Neural cell (in vitro differentiated cells): ENCODE measurements at regions not wholly inside any gene's neighbourhood (a gene's known extent, or its start where the extent isn't known, plus 50 kb on each side); places are given as distances from the start of the nearest gene placed in this dataset.

Experiments
- CTCF ChIP-seq: fragments of 450-650 bp; IDR thresholded peaks from 2 replicates; pipeline ENCODE4 v1.5.1; 2014; ENCODE audit warnings: antibody characterized with exemption, mild to moderate bottlenecking, moderate library complexity; ENCODE audit not compliant: poor library complexity, severe bottlenecking
- EP300 ChIP-seq: fragments of 450-650 bp; conservative IDR thresholded peaks from 2 replicates; pipeline ENCODE4 v1.6.1; 2014; ENCODE audit warnings: antibody characterized with exemption, mild to moderate bottlenecking, moderate library complexity; ENCODE audit not compliant: poor library complexity, severe bottlenecking
- EZH2 ChIP-seq: fragments of 200-600, 300-800 bp; shearing (Covaris generic), sonication (generic); IDR thresholded peaks from 2 replicates; pipeline ENCODE4 v1.6.1; 2014; ENCODE audit warnings: antibody characterized with exemption, low read length, borderline replicate concordance, mild to moderate bottlenecking; ENCODE audit not compliant: insufficient read depth, poor library complexity, severe bottlenecking
- MXI1 ChIP-seq: fragments of 450-650 bp; conservative IDR thresholded peaks from 2 replicates; pipeline ENCODE4 v1.6.1; 2014; ENCODE audit warnings: antibody characterized with exemption, mild to moderate bottlenecking; ENCODE audit not compliant: poor library complexity, severe bottlenecking
- POLR2AphosphoS5 ChIP-seq: IDR thresholded peaks from 2 replicates; pipeline ENCODE4 v1.6.1; 2012
- RAD21 ChIP-seq: fragments of 450-650 bp; conservative IDR thresholded peaks from 2 replicates; pipeline ENCODE4 v1.6.1; 2014; ENCODE audit warnings: antibody characterized with exemption, mild to moderate bottlenecking, moderate library complexity
- REST ChIP-seq: IDR thresholded peaks from 2 replicates; pipeline ENCODE4 v1.6.1; 2012; ENCODE audit warnings: borderline replicate concordance
- TAF1 ChIP-seq: IDR thresholded peaks from 2 replicates; pipeline ENCODE4 v1.6.1; 2012; ENCODE audit warnings: low read depth

- TF ChIP-seq CTCF, result no peak
- no peak for TF ChIP-seq TAF1
- TF ChIP-seq REST, result no peak
- no peak for TF ChIP-seq EP300
- no peak for TF ChIP-seq MXI1
- TF ChIP-seq EZH2, result no peak
- no peak for TF ChIP-seq RAD21
- TF ChIP-seq POLR2AphosphoS5, result no peak
Observed at GRCh38 chr3:68019876-68020275, 365.5 kb upstream of the SUCLG2 start.
